WTC11 (cell line): ENCODE measurements at regions not wholly inside any gene's neighbourhood (a gene's known extent, or its start where the extent isn't known, plus 50 kb on each side); places are given as distances from the start of the nearest gene placed in this dataset.

Experiments used
- ATAC-seq: fragments of 200-7000 bp; cut with Tn5 transposase; 2 replicates; pipeline ENCODE4 v1.10.0; 2021; ENCODE audit warnings: mild to moderate bottlenecking, moderate library complexity
- CTCF ChIA-PET: fragments of 300-600 bp; sonication (Branson Sonifier 250); formaldehyde crosslinking; loops from one replicate; lab custom pipeline; 2021; ENCODE audit warnings: antibody characterized with exemption; lab: Charles Lee
- POLR2A ChIA-PET: fragments of 350-600 bp; sonication (Branson Sonifier 250); formaldehyde crosslinking; loops from one replicate; lab custom pipeline; 2021; ENCODE audit warnings: antibody characterized with exemption; lab: Charles Lee
- DNase-seq: peaks from one replicate; pipeline ENCODE4 v3.0.0; 2021; ENCODE audit warnings: low spot score
- H3K27ac Mint-ChIP-seq: 2 replicates; pipeline ENCODE4 v1.8.0; 2021; ENCODE audit warnings: mixed read lengths
- H3K27me3 Mint-ChIP-seq: 2 replicates; pipeline ENCODE4 v1.8.0; 2021; ENCODE audit warnings: low read depth, mild to moderate bottlenecking, moderate library complexity, mixed read lengths
- H3K36me3 Mint-ChIP-seq: 2 replicates; pipeline ENCODE4 v1.8.0; 2021; ENCODE audit warnings: mixed read lengths
- H3K4me1 Mint-ChIP-seq: 2 replicates; pipeline ENCODE4 v1.8.0; 2022; ENCODE audit warnings: mixed read lengths
- H3K4me3 Mint-ChIP-seq: 2 replicates; pipeline ENCODE4 v1.8.0; 2021; ENCODE audit warnings: mild to moderate bottlenecking, moderate library complexity, mixed read lengths
- H3K9me3 Mint-ChIP-seq: 2 replicates; pipeline ENCODE4 v1.8.0; 2021; ENCODE audit warnings: mixed read lengths
- AFF4 ChIP-seq: sonication (generic); formaldehyde crosslinking; IDR thresholded peaks from 2 replicates; pipeline ENCODE4 v1.8.1; 2023; ENCODE audit warnings: mild to moderate bottlenecking, missing genetic modification reagents, borderline replicate concordance
- AR ChIP-seq: fragments of 250-450 bp; sonication (Bioruptor Pico); IDR thresholded peaks from 2 replicates; pipeline ENCODE4 v1.9.0; 2021; ENCODE audit warnings: mild to moderate bottlenecking
- CBFB ChIP-seq: sonication (generic); formaldehyde crosslinking; IDR thresholded peaks from 2 replicates; pipeline ENCODE4 v1.8.1; 2022; ENCODE audit warnings: mild to moderate bottlenecking, low read depth, missing genetic modification reagents
- E2F1 ChIP-seq: sonication (generic); formaldehyde crosslinking; IDR thresholded peaks from 2 replicates; pipeline ENCODE4 v1.8.0; 2022; ENCODE audit warnings: mild to moderate bottlenecking, missing genetic modification reagents
- ELF4 ChIP-seq: sonication (generic); formaldehyde crosslinking; IDR thresholded peaks from 2 replicates; pipeline ENCODE4 v1.8.1; 2022; ENCODE audit warnings: low read depth, mild to moderate bottlenecking, moderate library complexity, missing genetic modification reagents
- FOXP4 ChIP-seq: sonication (generic); formaldehyde crosslinking; IDR thresholded peaks from 2 replicates; pipeline ENCODE4 v1.8.0; 2022; ENCODE audit warnings: mild to moderate bottlenecking, missing genetic modification reagents
- GABPB1 ChIP-seq: sonication (generic); formaldehyde crosslinking; IDR thresholded peaks from 2 replicates; pipeline ENCODE4 v1.8.1; 2023; ENCODE audit warnings: mild to moderate bottlenecking, missing genetic modification reagents
- HMGA2 ChIP-seq: fragments of 250-450 bp; sonication (Bioruptor Pico); IDR thresholded peaks from 2 replicates; pipeline ENCODE4 v1.4.0; 2021; ENCODE audit warnings: mild to moderate bottlenecking, moderate library complexity
- JUN ChIP-seq: sonication (generic); formaldehyde crosslinking; IDR thresholded peaks from 2 replicates; pipeline ENCODE4 v1.8.0; 2023; ENCODE audit warnings: mild to moderate bottlenecking, missing genetic modification reagents
- KAT7 ChIP-seq: sonication (generic); formaldehyde crosslinking; IDR thresholded peaks from 2 replicates; pipeline ENCODE4 v1.8.1; 2023; ENCODE audit warnings: missing genetic modification reagents, mild to moderate bottlenecking, borderline replicate concordance
- MYBL2 ChIP-seq: sonication (generic); formaldehyde crosslinking; IDR thresholded peaks from 2 replicates; pipeline ENCODE4 v1.8.1; 2023; ENCODE audit warnings: mild to moderate bottlenecking, moderate library complexity, missing genetic modification reagents
- NFATC4 ChIP-seq: fragments of 250-450 bp; sonication (Bioruptor Pico); IDR thresholded peaks from 2 replicates; pipeline ENCODE4 v1.9.0; 2021; ENCODE audit warnings: mild to moderate bottlenecking
- NFYB ChIP-seq: sonication (generic); formaldehyde crosslinking; conservative IDR thresholded peaks from 2 replicates; pipeline ENCODE4 v1.8.0; 2022; ENCODE audit warnings: low read depth, missing genetic modification reagents
- PRRX2 ChIP-seq: fragments of 250-450 bp; sonication (Bioruptor Pico); IDR thresholded peaks from 2 replicates; pipeline ENCODE4 v1.8.0; 2021; ENCODE audit warnings: mild to moderate bottlenecking
- RORB ChIP-seq: fragments of 250-450 bp; sonication (Bioruptor Pico); IDR thresholded peaks from 2 replicates; pipeline ENCODE4 v1.9.0; 2021; ENCODE audit warnings: mild to moderate bottlenecking
- TEAD1 ChIP-seq: sonication (generic); formaldehyde crosslinking; IDR thresholded peaks from 2 replicates; pipeline ENCODE4 v1.8.0; 2022; ENCODE audit warnings: mild to moderate bottlenecking, missing genetic modification reagents
- USF2 ChIP-seq: sonication (generic); formaldehyde crosslinking; IDR thresholded peaks from 2 replicates; pipeline ENCODE4 v1.8.1; 2023; ENCODE audit warnings: mild to moderate bottlenecking, missing genetic modification reagents, moderate library complexity
- ZBTB21 ChIP-seq: sonication (generic); formaldehyde crosslinking; IDR thresholded peaks from 2 replicates; pipeline ENCODE4 v1.8.1; 2023; ENCODE audit warnings: mild to moderate bottlenecking, missing genetic modification reagents, borderline replicate concordance
- ZMAT4 ChIP-seq: fragments of 250-450 bp; sonication (Bioruptor Pico); IDR thresholded peaks from 2 replicates; pipeline ENCODE4 v1.9.0; 2021; ENCODE audit warnings: mild to moderate bottlenecking
- ZNF281 ChIP-seq: sonication (generic); formaldehyde crosslinking; IDR thresholded peaks from 2 replicates; pipeline ENCODE4 v1.8.0; 2023; ENCODE audit warnings: mild to moderate bottlenecking, missing genetic modification reagents
- ZNF416 ChIP-seq: fragments of 250-450 bp; sonication (Bioruptor Pico); IDR thresholded peaks from 2 replicates; pipeline ENCODE4 v1.9.0; 2021; ENCODE audit warnings: mild to moderate bottlenecking, inconsistent platforms
- ZNF512 ChIP-seq: sonication (generic); formaldehyde crosslinking; IDR thresholded peaks from 2 replicates; pipeline ENCODE4 v1.8.1; 2022; ENCODE audit warnings: missing genetic modification reagents, borderline replicate concordance

- TF ChIP-seq ELF4 (CRISPR knock-in tag) = no peak
- no peak for TF ChIP-seq AR (CRISPR knock-in tag)
- no peak for TF ChIP-seq JUN (CRISPR knock-in tag)
- TF ChIP-seq E2F1 (CRISPR knock-in tag) = no peak
- TF ChIP-seq ZMAT4 (CRISPR knock-in tag) = no peak
- no peak for TF ChIP-seq ZNF512
- TF ChIP-seq NFYB (CRISPR knock-in tag) = no peak
- TF ChIP-seq USF2 (CRISPR knock-in tag) = no peak
- TF ChIP-seq, all 79 proteins: peak for 0
Measured at GRCh38 chr16:64545768-64546167, 576.1 kb downstream of the CDH11 start (continued).

GRCh38 chr16:64544859-64545258, 577.0 kb downstream of the CDH11 start:
- peaks cover 12% of the 10 kb centered on the region for H3K9me3 Mint-ChIP-seq
- no peak overlapping the region for H3K4me3 Mint-ChIP-seq
- ATAC-seq (no peak), DNase-seq (no peak)
- no peaks in the 10 kb centered on the region; the same call in 1 of the 2 replicates for H3K27me3 Mint-ChIP-seq
- H3K27ac Mint-ChIP-seq = no peak overlapping the region
- H3K36me3 Mint-ChIP-seq = no peaks in the 10 kb centered on the region
- ChIA-PET CTCF (no interaction called here), POLR2A (no interaction called here)
- H3K4me1 Mint-ChIP-seq = no peaks in the 10 kb centered on the region
- no peak for TF ChIP-seq RORB (CRISPR knock-in tag)
- TF ChIP-seq ZBTB21 (CRISPR knock-in tag) = no peak
- TF ChIP-seq KAT7 (CRISPR knock-in tag) = no peak
- TF ChIP-seq FOXP4 (CRISPR knock-in tag) = no peak
- TF ChIP-seq TEAD1 (CRISPR knock-in tag) = no peak
- no peak for TF ChIP-seq AFF4
- TF ChIP-seq GABPB1 (CRISPR knock-in tag) = no peak
- no peak for TF ChIP-seq NFATC4
- TF ChIP-seq MYBL2 = no peak
- TF ChIP-seq CBFB (CRISPR knock-in tag) = no peak
- TF ChIP-seq ZNF416 (CRISPR knock-in tag) = no peak
- no peak for TF ChIP-seq HMGA2
- no peak for TF ChIP-seq PRRX2
- no peak for TF ChIP-seq ZNF281 (CRISPR knock-in tag)
